ENCODE measurements at regions not wholly inside any gene's neighbourhood (a gene's known extent, or its start where the extent isn't known, plus 50 kb on each side); places are given as distances from the start of the nearest gene placed in this dataset.

- DNase-seq = no peak
- no peaks in the 10 kb centered on the region for H3K27me3 ChIP-seq
- no peaks in the 10 kb centered on the region for H3K36me3 ChIP-seq
- no peaks in the 10 kb centered on the region for H3K9me3 ChIP-seq
- peak overlapping the region in 1 of 4 donors; percentile 18 for H3K27ac ChIP-seq
- intact Hi-C loops (cut with DNase I) = no loop called here
- H3K4me3 ChIP-seq = no peak overlapping the region
- TF ChIP-seq POLR2A (IDR thresholded peaks at IDR 0.05) (no peak), EP300 (IDR thresholded peaks at IDR 0.05) (no peak), POLR2AphosphoS5 (IDR thresholded peaks at IDR 0.05) (no peak)
- TF ChIP-seq, protein P1, sequence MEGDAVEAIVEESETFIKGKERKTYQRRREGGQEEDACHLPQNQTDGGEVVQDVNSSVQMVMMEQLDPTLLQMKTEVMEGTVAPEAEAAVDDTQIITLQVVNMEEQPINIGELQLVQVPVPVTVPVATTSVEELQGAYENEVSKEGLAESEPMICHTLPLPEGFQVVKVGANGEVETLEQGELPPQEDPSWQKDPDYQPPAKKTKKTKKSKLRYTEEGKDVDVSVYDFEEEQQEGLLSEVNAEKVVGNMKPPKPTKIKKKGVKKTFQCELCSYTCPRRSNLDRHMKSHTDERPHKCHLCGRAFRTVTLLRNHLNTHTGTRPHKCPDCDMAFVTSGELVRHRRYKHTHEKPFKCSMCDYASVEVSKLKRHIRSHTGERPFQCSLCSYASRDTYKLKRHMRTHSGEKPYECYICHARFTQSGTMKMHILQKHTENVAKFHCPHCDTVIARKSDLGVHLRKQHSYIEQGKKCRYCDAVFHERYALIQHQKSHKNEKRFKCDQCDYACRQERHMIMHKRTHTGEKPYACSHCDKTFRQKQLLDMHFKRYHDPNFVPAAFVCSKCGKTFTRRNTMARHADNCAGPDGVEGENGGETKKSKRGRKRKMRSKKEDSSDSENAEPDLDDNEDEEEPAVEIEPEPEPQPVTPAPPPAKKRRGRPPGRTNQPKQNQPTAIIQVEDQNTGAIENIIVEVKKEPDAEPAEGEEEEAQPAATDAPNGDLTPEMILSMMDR (IDR thresholded peaks at IDR 0.05) = no peak
- no peaks in the 10 kb centered on the region for H3K4me1 ChIP-seq
- 68 to 81% methylated on average over 3 of the region's 3 CpGs for WGBS, 2 donors
Measured at GRCh38 chr12:61536117-61536516, 724.1 kb upstream of the USP15 start.

- WGBS, 2 donors = 78 to 88% methylated on average over 3 of the region's 3 CpGs
- no peaks in the 10 kb centered on the region for H3K27me3 ChIP-seq
- no peak for DNase-seq
- no peak overlapping the region for H3K4me3 ChIP-seq
- intact Hi-C loops (cut with DNase I) = no loop called here
- no peaks in the 10 kb centered on the region for H3K36me3 ChIP-seq
- H3K4me1 ChIP-seq = no peaks in the 10 kb centered on the region
- TF ChIP-seq POLR2A (IDR thresholded peaks at IDR 0.05) (no peak), EP300 (IDR thresholded peaks at IDR 0.05) (no peak), POLR2AphosphoS5 (IDR thresholded peaks at IDR 0.05) (no peak)
- TF ChIP-seq, protein P1 (IDR thresholded peaks at IDR 0.05) = no peak
- no peaks in the 10 kb centered on the region for H3K9me3 ChIP-seq
- peak overlapping the region in 1 of 4 donors; percentile 18 for H3K27ac ChIP-seq
Measured at GRCh38 chr12:61536525-61536924, 723.7 kb upstream of the USP15 start.

GRCh38 chr12:61538951-61539350, 721.3 kb upstream of the USP15 start:
- H3K27me3 ChIP-seq = no peaks in the 10 kb centered on the region
- no peak overlapping the region for H3K4me3 ChIP-seq
- DNase-seq = no peak
- H3K27ac ChIP-seq = no peak overlapping the region
- H3K9me3 ChIP-seq = no peaks in the 10 kb centered on the region
- TF ChIP-seq, protein P1 (IDR thresholded peaks at IDR 0.05) = no peak
- TF ChIP-seq EP300 (IDR thresholded peaks at IDR 0.05) (no peak), POLR2A (IDR thresholded peaks at IDR 0.05) (no peak), POLR2AphosphoS5 (IDR thresholded peaks at IDR 0.05) (no peak)
- no peaks in the 10 kb centered on the region for H3K36me3 ChIP-seq
- intact Hi-C loops (cut with DNase I) = no loop called here
- no peaks in the 10 kb centered on the region for H3K4me1 ChIP-seq
- 88 to 89% methylated on average over 2 of the region's 2 CpGs for WGBS, 2 donors

DNA sequence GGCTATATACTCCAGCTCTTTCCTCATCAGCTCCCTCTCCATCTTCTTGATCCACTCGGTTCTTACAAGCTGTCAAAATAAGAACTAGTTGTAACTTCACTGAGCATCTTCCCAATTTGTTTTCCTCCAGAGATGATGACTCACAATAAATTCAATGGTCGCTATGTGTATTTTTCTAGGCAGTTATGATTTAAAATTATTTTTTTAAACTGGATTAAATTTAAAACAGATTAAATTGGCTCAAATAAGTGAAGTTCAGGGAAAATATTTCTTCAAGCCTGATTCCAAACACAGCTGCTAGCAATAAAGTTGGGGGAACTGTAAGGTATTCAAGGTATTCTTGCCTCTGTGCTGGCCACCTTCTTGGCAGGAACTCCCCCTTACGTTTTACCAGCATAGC, 717.7 kb upstream of the USP15 start:
- Histone ChIP-seq H3K4me3 (no peak overlapping the region), H3K27ac (no peak overlapping the region), H3K9me3 (no peaks in the 10 kb centered on the region), H3K4me1 (no peaks in the 10 kb centered on the region), H3K36me3 (no peaks in the 10 kb centered on the region), H3K27me3 (no peaks in the 10 kb centered on the region)
- intact Hi-C loops (cut with DNase I) = no loop called here
- TF ChIP-seq EP300 (IDR thresholded peaks at IDR 0.05) = no peak
- no peak for TF ChIP-seq POLR2AphosphoS5 (IDR thresholded peaks at IDR 0.05)
- no peak for TF ChIP-seq POLR2A (IDR thresholded peaks at IDR 0.05)
- TF ChIP-seq, protein P1 (IDR thresholded peaks at IDR 0.05) = no peak
- 56 to 67% methylated on average over 3 of the region's 3 CpGs for WGBS, 2 donors
- no peak for DNase-seq

DNA sequence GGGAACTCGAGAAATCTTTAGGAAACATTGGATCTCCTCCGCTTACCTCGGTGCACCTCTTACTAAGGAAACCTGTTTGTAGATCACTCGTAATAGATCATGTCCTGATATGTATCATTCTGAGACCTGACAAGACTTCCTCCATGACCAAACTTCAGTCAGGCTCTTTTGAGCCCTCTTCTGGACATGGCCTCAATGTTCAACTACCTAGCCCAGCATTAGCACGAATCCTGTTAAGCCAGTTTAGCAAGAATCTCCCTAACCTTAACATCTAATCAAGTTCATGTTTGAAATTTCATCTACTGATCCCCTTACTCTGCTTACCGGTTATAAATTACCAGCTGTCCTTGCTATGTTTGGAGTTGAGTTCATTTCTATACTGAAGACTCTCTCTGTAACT, 713.9 kb upstream of the USP15 start:
- Histone ChIP-seq H3K9me3 (no peaks in the 10 kb centered on the region), H3K27me3 (no peaks in the 10 kb centered on the region), H3K4me3 (no peak overlapping the region), H3K36me3 (no peaks in the 10 kb centered on the region), H3K4me1 (no peaks in the 10 kb centered on the region), H3K27ac (no peak overlapping the region)
- WGBS, 2 donors = 67 to 77% methylated on average over 6 of the region's 6 CpGs
- intact Hi-C loops (cut with DNase I) = no loop called here
- no peak for DNase-seq
- TF ChIP-seq POLR2A (IDR thresholded peaks at IDR 0.05) (no peak), EP300 (IDR thresholded peaks at IDR 0.05) (no peak)

Measured in sigmoid colon (tissue), 6 donors.